HG03342 (cell line): ENCODE measurements at regions not wholly inside any gene's neighbourhood (a gene's known extent, or its start where the extent isn't known, plus 50 kb on each side); places are given as distances from the start of the nearest gene placed in this dataset.
"Not testable (repeated sequence)": the region's sequence is repeated elsewhere in the genome, so short reads cannot be mapped to it uniquely, and the experiment has no call there.

Experiments
- ATAC-seq: cut with Tn5 transposase; IDR thresholded peaks from one replicate; pipeline ENCODE4 v1.9.1; 2021; ENCODE audit warnings: mild to moderate bottlenecking, moderate library complexity; ENCODE audit not compliant: unreplicated experiment

DNA sequence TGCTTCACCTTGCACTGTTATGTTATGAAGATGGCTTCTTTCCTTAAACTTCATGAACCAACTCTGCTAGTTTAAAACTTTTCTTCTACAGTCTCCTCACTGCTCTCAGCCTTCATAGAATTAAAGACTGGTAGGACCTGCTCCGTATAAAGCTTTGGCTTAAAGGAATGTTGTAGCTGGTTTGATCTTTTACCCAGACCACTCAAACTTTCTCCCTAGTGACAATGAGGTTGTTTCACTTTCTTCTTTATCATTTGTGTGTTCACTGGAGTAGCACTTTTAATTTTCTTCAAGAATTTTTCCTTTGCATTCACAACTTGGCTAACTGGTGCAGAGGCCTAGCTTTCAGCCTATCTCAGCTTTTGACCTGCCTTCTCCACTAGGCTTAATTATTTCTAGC lies 316.4 kb upstream of the RNF32 start:
- no peak for ATAC-seq

DNA sequence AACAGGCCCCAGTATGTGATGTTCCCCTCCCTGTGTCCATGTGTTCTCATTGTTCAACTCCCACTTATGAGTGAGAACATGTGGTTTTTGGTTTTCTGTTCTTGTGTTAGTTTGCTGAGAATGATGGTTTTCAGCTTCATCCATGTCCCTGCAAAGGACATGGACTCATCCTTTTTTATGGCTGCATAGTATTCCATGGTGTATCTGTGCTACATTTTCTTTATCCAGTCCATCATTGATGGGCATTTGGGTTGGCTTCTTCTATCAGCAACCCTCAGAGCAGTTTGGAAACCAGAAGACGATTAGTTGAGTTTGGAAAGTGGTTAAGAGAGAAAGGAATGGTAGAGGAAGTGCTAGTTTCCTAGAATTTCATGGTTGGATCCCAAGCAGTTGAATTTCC lies 319.1 kb upstream of the RNF32 start:
- ATAC-seq, result not testable (repeated sequence)

DNA sequence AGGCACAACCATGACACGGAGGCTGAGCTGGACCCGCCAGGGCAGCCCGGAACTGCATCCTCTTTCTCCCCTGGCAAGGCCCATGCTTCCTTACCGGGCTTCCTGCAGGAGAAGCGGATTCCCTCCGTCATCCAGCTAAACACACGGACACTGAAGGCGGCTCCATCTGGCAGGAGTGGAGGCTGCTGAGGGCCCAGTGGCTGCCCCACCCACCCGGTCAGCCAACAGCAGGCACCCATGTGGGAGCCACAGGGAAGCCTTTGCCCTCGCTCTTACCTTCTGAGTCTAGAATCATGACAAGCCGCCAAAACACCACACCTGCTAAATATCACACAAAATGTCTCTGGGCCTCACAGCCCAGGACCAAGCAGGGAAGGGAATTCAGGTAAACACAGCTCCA lies 321.6 kb upstream of the RNF32 start:
- ATAC-seq, result no peak

DNA sequence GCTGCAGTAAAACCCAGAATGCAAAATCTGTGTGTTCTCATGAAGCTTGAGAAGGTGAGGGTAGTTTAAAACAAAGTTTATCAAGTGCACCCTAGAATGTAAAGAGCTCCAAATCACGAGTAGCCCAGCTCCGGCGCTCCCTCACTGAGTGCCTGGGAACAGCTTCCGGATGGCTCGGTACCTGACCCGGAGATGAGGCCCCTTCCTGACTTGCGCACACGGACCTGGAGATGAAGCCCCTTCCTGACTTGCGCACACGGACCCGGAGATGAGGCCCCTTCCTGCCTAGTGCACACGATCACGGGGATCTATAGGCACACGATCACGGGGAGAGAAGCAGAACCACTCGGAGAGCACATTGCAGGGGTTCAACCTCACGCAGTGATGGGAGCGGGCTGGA lies 322.1 kb upstream of the RNF32 start:
- ATAC-seq, result no peak

DNA sequence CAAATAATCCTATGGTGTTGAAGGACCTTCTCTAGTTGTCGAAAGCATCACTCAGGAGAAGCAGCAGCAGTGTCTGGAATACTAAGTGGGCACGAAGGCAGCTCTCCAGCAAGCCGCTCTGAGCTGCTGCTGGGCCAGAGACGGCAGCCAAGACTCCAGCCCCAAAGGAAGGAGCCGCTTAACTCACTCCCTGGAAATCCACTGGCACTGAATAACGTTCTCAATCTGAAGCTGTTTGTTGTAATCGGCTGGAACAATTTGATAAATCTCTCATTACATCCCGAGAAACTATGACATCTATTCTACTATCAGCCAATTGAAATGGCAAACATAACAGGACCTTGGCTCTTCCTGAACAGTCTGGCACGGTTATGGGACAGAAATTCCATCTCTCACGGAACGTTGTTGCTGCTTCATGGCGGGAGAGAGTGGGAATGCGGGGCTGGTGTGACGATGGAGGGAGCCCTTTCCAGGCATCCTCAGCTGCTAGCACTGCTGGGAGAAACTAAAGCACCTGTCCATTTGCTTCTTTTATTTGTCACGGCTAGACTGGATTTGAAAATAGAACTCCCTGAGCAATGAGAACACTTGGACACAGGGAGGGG lies 331.5 kb upstream of the RNF32 start:
- ATAC-seq, result no peak

DNA sequence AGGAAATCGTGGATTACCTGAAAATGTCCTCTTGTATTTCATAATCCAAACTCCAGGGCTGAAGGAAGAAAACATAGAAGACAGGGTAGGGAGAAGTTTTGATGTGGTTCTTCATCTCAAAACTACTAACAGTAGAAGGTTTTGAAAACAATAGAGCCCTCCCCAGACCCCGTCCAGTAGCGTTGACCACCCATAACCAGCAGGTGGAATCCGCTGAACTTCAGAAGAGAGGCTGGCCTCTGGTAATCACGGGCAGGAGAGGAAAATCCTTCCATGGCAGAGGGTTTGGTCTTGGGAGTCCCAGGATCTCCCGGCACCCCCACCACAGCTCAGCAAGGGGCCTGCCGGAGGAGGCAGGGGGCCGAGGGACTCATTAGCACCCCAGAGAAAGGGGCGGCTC lies 333.4 kb upstream of the RNF32 start:
- no peak for ATAC-seq

DNA sequence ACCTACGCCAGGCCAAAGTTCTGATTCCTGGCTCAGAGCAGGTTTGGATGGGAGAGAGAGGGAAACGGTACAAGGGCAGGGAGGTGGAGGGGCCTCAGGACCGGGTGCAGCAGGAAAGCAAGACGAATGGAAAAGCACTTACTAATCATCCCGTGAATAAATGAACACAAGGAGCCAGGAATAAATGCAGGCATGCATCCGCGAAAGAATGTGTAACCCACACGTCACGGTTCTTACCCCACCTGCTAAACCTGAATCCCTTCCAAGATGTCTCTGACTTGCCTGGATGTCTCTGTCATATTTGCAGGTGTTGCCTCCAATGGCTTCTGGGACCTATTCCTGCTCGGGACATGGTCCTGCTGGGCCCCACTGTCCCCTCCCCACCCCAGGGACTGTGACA lies 335.2 kb upstream of the RNF32 start:
- no peak for ATAC-seq

DNA sequence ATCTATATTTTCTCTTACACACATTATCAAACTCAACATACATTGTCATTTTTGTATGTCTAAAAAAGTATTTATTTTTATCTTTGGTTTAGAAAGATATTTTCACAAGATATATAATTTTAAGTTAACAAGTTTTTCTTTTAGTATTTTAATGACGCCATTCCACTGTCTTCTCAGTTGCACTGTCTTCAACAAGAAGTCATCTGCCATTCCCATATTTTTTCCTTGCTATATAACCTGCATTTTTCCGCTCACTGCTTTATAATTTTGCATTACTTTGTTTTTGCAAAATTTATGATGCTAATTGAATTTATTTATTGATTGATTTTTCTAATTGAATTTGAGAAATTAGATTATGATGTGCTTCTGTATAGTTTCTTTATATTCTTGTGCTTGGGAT lies 357.8 kb upstream of the RNF32 start:
- no peak for ATAC-seq

DNA sequence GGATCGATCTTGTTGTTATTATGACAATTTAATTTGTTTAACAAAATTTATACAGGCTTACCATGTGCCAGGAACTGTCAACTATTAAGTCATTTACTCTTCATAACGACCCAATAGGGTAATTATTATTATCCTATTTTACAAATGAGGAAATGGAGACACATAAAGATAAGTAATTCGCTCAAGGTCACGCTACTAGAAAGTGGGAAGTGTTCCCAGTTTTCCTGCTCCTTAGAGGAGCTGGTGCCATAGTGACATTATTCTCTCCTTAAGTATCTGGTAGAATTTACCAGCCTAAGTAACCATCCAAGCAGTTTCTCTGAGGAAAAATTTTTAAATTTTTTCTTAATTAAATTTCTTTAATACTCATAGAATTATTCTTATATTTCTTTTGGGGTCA lies 360.9 kb upstream of the RNF32 start:
- ATAC-seq, result no peak

DNA sequence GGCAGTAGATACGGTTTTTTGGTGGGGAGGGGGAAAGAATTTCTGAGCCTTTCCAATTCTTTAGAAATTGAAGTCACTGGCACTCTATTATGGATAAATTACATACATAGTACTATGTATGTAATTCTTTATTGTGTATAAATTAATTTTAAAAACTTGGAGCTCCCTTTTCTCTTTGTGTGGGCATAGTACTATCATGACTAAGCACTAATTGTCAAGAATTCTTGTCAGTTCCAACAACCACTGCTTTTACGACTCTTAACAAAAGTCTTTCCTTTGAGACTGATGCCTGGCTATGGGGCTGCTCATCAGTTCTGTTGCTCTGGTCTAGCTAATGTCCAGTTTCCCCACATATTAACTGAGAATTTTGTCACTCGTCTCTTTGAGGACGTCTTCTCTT lies 365.3 kb upstream of the RNF32 start:
- ATAC-seq, result no peak

DNA sequence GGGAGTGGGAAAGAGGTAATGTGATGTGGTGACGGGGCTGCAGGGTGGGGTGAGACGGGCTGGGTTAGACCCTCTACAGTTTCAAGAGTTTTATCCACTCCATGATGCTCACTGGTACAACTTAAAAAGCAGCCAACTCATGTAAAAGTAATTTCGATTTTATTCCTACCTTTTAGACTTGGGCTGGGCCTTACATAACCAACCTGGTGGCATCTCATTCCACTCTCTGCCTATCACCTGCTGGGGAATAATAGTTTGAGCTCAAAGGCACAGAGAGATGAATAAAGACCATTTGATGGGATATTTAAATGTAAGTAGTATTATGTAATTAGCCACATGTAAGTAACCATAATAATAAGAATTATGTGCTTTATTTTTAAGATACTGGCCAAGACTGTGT lies 366.0 kb upstream of the RNF32 start:
- ATAC-seq, result no peak

DNA sequence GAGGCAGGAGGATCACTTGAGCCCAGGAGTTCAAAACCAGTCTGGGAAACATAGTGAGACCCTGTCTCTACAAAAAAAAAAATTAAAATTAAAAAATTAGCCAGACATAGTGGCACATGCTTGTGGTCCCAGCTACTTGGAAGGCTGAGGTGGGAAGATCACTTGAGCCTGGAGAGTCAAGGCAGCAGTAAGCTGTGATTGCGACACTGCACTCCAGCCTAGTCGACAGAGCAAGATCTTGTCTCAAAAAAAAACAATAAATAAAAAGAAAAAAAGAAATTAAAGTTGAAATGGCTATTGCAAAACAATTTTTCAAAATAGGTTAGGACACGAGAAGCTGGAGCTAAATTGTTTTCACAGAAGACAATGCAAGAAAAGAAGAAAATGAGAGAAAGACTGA lies 379.0 kb upstream of the RNF32 start:
- ATAC-seq, result no peak

DNA sequence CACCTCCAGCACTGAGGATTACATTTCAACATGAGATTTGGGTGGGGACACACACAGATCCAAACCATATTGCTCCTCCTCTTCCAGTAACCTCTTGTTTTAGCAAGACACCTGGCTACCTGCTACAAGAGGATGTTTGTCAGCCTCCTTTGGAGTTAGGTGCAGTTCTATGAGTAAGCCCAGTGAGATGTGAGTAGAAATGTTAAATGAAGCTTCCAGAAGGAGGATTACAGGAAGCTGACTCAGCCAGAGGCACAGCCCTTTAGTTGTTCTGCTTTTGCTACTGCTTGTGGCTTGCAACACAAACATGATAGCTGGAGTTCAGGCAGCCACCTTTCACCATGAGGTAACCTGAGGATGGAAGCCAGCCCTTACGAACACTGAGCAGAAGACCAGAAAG lies 382.7 kb upstream of the RNF32 start:
- no peak for ATAC-seq

DNA sequence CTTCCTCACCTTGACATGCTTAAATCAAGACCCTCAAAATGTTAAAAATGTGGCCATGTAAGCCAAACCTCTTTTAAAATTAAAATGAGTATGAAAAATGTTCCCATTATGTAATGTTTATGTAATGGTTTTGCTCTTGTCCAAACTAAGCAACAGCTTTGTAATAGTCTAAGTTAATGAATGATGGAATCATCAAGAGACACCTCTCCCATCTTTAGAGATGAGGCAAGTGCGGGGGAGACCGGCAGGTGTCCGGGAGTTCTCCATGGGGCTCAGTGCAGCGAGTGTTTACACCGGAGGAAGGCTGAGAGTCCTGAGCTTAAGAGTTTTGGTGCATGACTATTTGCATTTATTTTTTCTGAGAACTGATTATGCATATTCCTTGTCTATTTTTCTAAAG lies 384.9 kb upstream of the RNF32 start:
- no peak for ATAC-seq

DNA sequence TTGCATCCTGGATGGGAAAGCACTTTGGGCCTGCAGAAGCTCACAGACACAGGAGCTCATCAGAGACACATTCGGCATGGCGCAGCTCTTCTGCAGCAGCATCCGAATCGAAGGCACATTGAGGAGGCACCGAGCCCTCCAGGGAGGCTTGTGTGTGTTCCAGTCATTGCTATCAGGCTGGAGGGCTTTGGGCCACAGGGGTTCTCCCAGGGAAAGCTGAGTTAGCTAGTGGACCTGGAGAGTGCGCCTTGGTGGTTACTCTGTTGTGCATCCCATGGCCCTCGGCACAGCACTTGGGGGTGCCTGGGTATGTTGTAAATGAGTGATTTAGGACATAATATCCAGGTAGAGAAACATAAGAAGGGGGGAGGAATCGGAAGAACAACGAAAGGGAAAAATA lies 388.7 kb upstream of the RNF32 start:
- no peak for ATAC-seq

DNA sequence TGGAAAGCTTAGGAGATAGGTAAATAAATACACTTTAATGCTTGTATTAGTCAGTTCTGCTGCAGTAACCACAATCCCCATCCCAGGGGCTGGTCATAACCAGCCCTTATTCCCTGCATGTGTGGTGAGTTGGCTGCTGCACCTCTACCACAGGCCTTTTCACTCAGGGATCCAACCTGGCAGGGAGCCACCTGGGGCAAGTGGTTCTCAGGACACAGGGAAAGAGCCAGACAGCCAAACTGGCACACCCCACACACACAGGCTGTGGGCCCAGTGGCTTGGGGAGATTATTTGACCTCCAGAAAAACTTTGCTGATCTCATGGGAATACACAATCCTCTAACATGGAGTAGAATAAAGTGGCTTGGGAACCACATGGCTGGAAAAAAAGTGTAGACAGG lies 400.0 kb upstream of the RNF32 start:
- no peak for ATAC-seq

DNA sequence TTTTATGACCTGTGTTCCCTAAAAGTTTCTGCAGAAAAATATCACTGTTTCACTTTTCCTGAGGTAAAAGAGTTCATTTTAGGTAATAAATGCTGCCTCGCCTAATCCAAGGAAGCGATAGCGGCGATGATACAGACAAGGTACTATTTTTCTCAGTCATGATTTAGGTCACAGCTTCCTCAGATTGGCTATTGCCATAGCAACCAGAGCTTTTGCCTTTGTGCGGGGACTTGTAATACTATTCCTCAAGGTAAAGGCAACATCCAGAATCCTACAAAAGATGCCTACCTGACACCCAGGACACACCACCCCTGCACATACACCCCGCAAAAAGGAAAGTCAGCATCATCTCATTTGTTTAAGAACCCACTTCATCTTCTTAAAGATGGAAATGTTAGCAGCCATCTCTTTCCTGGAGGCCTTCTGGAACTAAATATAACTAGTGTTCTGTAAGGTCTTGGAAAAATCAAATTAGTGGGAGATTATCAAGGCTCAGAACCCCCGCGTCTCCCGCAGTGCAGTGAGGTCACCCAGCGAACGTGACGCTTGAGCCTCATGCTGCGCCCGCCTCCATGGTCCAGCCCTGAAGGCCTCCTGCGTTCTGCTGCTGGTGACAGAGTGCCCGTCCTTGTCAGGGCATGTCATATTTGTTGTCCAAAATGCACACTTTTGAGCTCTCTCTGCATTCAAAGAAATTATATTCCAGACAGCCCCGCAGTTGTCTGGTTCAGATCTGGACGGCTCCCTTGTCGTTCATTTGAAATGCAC lies 402.0 kb upstream of the RNF32 start:
- ATAC-seq, result no peak

DNA sequence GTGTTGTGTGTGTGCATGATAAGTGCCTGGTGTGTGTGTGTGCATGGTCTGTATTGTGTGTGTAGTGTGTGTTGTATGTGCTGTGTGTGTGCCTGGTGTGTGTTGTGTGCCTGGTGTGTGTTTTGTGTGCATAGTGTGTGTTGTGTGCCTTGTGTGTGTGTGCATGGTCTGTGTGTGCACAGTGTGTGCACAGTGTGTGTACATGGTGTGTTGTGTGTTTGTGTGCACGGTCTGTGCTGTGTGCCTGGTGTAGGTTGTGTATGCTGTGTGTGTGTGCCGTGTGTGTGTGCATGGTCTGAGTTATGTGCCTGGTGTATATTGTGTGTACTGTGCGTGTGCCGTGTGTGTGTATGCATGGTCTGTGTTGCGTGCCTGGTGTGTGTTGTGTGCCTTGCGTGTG lies 403.0 kb upstream of the RNF32 start:
- ATAC-seq, result no peak

DNA sequence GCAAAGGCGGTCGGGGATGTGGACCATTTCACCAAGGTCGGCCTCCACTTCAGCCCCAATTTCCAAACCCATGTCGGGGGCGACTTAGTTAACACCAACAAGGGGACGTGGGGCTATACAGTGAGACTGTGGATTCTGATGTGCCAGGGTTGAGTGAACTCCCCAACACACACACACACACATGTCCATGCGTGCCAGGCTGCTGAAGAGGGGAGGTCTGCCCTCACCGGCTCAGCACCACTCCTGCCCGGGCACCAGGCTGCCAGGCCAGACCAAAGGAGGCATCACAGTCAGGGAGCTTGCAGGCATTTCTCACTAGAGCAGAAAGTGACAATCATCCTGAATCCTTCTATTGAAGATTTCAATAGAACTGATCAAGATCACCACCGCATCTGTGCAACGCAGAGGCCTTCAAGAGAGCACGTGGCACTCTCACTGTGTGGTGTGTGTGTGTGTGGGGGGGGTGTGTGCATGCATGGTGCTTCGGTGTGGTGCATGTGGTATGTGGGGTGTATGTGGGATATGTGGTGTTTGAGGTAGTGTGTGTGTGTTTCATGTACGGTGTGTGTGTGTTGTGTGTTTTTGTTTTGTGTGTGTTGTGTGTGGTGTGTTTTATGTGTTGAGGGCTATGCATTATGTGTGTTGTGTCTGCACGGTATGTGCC lies 403.5 kb upstream of the RNF32 start:
- ATAC-seq, result no peak

DNA sequence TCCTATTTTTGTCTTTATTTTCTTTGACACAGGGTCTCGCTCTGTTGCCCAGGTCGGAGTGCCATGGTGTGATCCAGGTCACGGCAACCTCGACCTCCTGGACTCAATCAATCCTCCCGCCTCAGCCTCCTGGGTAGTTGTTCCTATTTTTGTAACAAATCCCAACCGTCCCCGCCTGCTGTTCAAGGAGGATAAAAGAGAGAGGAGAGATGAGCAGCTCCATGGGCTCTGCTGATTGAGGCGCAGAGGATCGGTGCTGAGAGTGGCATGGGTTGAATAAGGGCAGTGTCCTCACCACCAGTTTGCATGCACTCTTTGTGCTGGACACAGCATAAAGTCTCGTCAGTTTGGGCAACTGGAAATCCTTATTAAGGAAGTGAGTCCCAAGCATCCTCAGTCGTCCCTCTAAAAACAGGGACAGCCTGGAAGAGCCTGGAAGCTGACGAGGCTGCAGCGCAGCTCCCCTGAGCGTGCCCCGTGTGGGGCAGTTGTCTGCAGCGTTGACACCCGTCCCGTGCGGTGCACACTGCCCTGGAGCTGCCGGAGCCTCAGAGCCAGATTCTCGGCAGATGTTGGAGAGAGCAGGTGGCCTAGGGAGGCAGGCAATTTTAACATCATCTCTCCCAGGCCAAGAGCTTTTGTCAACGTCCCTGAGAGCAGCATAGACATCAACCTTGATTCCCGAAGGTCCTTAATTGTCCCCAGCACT lies 404.2 kb upstream of the RNF32 start:
- no peak for ATAC-seq

DNA sequence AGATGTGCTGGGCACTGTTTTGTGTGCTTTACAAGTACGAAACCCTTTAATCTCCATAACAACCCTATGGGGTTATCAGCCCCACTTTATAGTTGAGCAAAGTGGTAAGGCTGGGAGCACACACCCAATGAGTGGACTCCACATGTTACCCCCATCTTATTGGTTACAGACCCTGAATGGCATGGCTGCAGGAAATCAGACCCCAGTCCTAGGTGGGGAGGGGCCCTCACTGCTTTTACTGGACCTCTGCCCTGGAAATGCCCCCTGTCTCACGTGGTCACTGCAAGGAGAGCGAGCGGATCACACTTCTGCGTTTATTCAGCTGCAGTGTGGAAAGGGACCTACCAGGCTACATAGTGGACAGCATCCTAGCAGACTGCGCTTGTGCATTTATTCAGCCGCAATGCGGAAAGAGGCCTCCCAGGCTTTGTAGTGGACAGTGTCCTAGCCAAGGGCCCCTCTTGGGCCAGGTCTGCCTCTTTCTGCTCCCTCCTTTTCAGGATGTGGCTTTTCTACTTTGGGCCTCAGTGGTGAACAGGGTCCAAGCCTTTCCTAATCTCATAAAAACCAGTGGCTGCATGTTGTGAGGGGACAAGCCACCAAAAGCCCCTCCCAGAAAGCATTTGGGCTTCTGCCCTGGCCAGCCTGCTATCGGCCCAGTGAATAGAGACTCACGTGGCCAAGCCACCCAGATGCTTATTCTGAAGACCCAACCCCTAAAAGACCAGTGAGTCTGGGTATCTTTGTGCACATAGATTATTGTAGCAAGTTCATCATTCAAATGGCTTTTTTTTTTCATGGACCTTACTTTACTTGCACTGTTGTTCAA lies 405.7 kb upstream of the RNF32 start:
- no peak for ATAC-seq
